ENCODE measurements at regions not wholly inside any gene's neighbourhood (a gene's known extent, or its start where the extent isn't known, plus 50 kb on each side); places are given as distances from the start of the nearest gene placed in this dataset.

DNA sequence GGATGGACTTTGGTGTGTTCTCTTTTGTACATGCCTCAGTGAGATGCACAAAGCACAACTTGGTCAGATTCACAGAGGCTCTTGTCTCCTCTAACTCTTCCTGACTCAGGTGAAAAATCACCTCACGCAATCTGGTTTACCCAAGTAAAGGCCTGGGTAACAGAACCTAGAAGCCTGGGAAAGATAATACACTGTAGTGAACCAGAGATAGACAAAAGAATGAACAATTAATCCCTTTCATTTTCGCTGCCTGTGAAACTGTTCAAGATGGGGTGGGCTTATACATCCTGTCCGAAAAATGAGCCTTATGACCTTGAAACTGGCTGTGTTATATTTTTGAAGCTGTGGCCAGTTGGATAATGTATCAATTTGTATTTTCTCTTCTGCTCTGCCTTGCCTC lies 678.9 kb upstream of the TEX47 start:
- DNase-seq (no peak), ATAC-seq (no peak)
- intact Hi-C loops (cut with DNase I): no loop called here
- no peak overlapping the region for H3K27ac ChIP-seq
- peaks cover 0 to 20% (median 2%) of the 10 kb centered on the region in 12 donors for H3K9me3 ChIP-seq
- WGBS, 4 donors: 66 to 80% (median 72%) methylated on average over 3 of the region's 3 CpGs
- TF ChIP-seq POLR2A (IDR thresholded peaks at IDR 0.05): no peak
- TF ChIP-seq, protein P1, sequence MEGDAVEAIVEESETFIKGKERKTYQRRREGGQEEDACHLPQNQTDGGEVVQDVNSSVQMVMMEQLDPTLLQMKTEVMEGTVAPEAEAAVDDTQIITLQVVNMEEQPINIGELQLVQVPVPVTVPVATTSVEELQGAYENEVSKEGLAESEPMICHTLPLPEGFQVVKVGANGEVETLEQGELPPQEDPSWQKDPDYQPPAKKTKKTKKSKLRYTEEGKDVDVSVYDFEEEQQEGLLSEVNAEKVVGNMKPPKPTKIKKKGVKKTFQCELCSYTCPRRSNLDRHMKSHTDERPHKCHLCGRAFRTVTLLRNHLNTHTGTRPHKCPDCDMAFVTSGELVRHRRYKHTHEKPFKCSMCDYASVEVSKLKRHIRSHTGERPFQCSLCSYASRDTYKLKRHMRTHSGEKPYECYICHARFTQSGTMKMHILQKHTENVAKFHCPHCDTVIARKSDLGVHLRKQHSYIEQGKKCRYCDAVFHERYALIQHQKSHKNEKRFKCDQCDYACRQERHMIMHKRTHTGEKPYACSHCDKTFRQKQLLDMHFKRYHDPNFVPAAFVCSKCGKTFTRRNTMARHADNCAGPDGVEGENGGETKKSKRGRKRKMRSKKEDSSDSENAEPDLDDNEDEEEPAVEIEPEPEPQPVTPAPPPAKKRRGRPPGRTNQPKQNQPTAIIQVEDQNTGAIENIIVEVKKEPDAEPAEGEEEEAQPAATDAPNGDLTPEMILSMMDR (IDR thresholded peaks at IDR 0.05): no peak
- H3K27me3 ChIP-seq: no peaks in the 10 kb centered on the region
- no peak overlapping the region for H3K4me3 ChIP-seq
- H3K4me1 ChIP-seq: no peaks in the 10 kb centered on the region
- no peaks in the 10 kb centered on the region for H3K36me3 ChIP-seq

DNA sequence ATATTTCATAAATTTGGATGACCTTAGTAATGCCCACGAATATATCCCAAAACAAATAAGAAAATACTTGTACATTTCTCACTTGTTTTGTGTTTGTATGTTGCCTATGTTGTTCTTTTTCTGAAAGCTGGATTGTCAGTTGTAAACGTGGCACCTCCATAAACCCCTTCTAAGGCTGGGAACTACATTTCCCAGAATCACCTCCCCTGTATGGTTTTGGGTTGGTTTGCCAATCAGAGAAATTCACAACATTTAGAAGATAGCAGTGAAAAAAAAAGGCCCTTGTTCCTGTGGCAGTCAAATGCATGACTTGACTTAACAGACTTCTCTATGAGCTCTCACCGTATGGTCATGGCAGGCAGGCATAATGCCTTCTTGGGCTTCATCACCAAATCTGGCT lies 676.3 kb upstream of the STEAP1 start:
- TF ChIP-seq, protein P1 (IDR thresholded peaks at IDR 0.05): no peak
- no peak for TF ChIP-seq POLR2A (IDR thresholded peaks at IDR 0.05)
- intact Hi-C loops (cut with DNase I): no loop called here
- Histone ChIP-seq H3K36me3 (no peaks in the 10 kb centered on the region), H3K4me1 (no peaks in the 10 kb centered on the region), H3K4me3 (no peak overlapping the region), H3K27ac (no peak overlapping the region), H3K27me3 (no peaks in the 10 kb centered on the region), H3K9me3 (no peaks in the 10 kb centered on the region)
- DNase-seq (no peak), ATAC-seq (no peak)
- WGBS, 4 donors: 51 to 55% (median 53%) methylated on average over 3 of the region's 3 CpGs

DNA sequence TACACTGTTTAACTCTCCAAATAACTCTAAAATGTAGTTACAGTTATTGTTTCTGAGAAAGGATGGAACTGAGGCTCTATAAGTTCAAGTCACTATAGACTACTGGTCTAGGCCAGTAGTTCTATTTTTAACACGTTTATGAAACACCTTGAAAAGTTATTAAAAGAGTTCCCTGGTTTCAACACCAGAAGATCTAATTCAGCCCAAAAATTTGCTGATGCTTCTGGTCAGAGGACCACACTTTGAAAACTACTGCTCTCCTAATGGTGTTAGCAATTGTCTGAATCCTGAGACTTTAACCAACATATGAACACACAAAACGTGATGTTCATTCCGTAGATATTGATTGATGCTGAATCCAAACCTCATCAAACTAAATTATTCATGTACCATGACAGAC lies 658.6 kb upstream of the STEAP1 start:
- DNase-seq (no peak), ATAC-seq (no peak)
- H3K27me3 ChIP-seq: no peaks in the 10 kb centered on the region
- intact Hi-C loops (cut with DNase I): no loop called here
- no peaks in the 10 kb centered on the region for H3K9me3 ChIP-seq
- no peak overlapping the region for H3K27ac ChIP-seq
- no peak for TF ChIP-seq POLR2A (IDR thresholded peaks at IDR 0.05)
- TF ChIP-seq, protein P1 (IDR thresholded peaks at IDR 0.05): no peak
- 62 to 72% (median 65%) methylated on average over 3 of the region's 3 CpGs for WGBS, 4 donors
- H3K4me1 ChIP-seq: no peaks in the 10 kb centered on the region
- no peaks in the 10 kb centered on the region for H3K36me3 ChIP-seq
- H3K4me3 ChIP-seq: no peak overlapping the region

DNA sequence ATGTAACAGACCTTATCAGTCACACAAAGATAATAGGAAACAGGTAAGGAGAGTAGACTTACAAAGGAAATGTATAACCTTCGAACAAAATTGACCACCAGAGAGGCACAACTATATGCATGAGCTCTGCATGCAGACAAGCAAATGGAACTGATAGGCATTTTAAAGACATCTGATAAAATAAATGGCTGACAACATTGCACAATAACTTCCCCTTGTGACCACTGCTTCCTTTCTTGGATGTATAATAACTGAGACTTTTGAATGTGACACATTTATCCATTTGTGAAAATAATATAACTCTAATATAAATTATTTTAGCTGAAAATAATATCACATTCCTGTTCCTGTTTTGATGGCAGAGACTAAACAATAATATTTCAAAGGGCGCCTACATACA lies 654.2 kb upstream of the STEAP1 start:
- intact Hi-C loops (cut with DNase I): no loop called here
- DNase-seq (no peak), ATAC-seq (no peak)
- WGBS, 4 donors: 73 to 80% (median 75%) methylated on average over 2 of the region's 2 CpGs
- Histone ChIP-seq H3K4me3 (no peak overlapping the region), H3K9me3 (peaks cover 0 to 4% (median 0%) of the 10 kb centered on the region in 12 donors), H3K4me1 (no peaks in the 10 kb centered on the region), H3K36me3 (no peaks in the 10 kb centered on the region), H3K27me3 (no peaks in the 10 kb centered on the region), H3K27ac (no peak overlapping the region)
- TF ChIP-seq, protein P1 (IDR thresholded peaks at IDR 0.05): no peak
- no peak for TF ChIP-seq POLR2A (IDR thresholded peaks at IDR 0.05)

All from heart left ventricle (tissue), 16 donors.